Retinal pigment epithelial cell (primary cell): ENCODE measurements at regions not wholly inside any gene's neighbourhood (a gene's known extent, or its start where the extent isn't known, plus 50 kb on each side); places are given as distances from the start of the nearest gene placed in this dataset.
"Not testable (repeated sequence)": the region's sequence is repeated elsewhere in the genome, so short reads cannot be mapped to it uniquely, and the experiment has no call there.

Source experiments
- DNase-seq: peaks from one replicate; pipeline ENCODE4 v3.0.0-alpha.2; 2010; ENCODE audit warnings: low read depth
- H3K4me3 ChIP-seq: 2 replicates; pipeline ENCODE4 v1.5.1; 2011; ENCODE audit warnings: mild to moderate bottlenecking, low read length, control low read depth, moderate library complexity
- CTCF ChIP-seq: conservative IDR thresholded peaks from 2 replicates; pipeline ENCODE4 v1.5.1; 2011; ENCODE audit warnings: low read depth, low read length, control low read depth, inconsistent platforms

GRCh38 chr5:96483878-96484277, 50.8 kb upstream of the PCSK1 start:
- no peak overlapping the region for H3K4me3 ChIP-seq
- TF ChIP-seq CTCF, result no peak
- peak; percentile 18 for DNase-seq

- no peak for TF ChIP-seq CTCF
- DNase-seq, result no peak
- H3K4me3 ChIP-seq, result no peak overlapping the region
Observed at GRCh38 chr5:96487859-96488258, 54.8 kb upstream of the PCSK1 start.

GRCh38 chr5:96489532-96489931, 56.5 kb upstream of the PCSK1 start:
- DNase-seq, result no peak
- TF ChIP-seq CTCF, result no peak

GRCh38 chr5:96492459-96493047, 59.5 kb upstream of the PCSK1 start:
- H3K4me3 ChIP-seq, result no peak overlapping the region
- no peak for TF ChIP-seq CTCF
- no peak for DNase-seq

More at GRCh38 chr5:96489532-96489931, 56.5 kb upstream of the PCSK1 start:
- no peak overlapping the region for H3K4me3 ChIP-seq

GRCh38 chr5:96493219-96493790, 60.3 kb upstream of the PCSK1 start:
- DNase-seq, result no peak
- no peak for TF ChIP-seq CTCF
- no peak overlapping the region for H3K4me3 ChIP-seq

- H3K4me3 ChIP-seq, DNase-seq: not testable (repeated sequence)
Observed at GRCh38 chr5:96495412-96495811, 62.4 kb upstream of the PCSK1 start.

GRCh38 chr5:96497027-96497426, 64.0 kb upstream of the PCSK1 start:
- DNase-seq, result not testable (repeated sequence)

GRCh38 chr5:96499753-96500345, 66.8 kb upstream of the PCSK1 start:
- DNase-seq, result no peak
- no peak overlapping the region for H3K4me3 ChIP-seq
- TF ChIP-seq CTCF, result no peak

More at GRCh38 chr5:96497027-96497426, 64.0 kb upstream of the PCSK1 start:
- H3K4me3 ChIP-seq, result not testable (repeated sequence)
